ENCODE measurements at regions not wholly inside any gene's neighbourhood (a gene's known extent, or its start where the extent isn't known, plus 50 kb on each side); places are given as distances from the start of the nearest gene placed in this dataset.
A peak's percentile ranks its signal among the peaks of the same experiment; 100 is the strongest.

DNA sequence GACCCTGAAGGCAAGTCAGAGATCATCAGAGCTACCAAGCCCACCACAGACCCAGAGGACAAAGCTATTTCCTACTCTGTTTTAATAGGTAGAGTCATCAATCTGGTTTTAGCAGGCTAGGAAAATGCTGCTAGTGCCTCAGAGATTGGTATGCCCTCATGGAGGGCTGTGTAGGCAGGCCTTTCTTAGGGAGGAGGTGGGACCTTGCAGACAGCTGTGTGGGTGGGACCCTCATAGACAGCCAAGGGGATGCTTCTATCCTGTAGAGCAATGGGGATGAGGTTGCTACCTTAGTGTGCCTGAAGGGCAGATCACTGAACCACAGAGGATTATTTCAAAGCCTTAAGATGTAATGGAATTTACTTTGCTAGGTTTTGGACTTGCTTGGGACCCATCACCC is 534.9 kb upstream of the KLF12 start:
- no peak for DNase-seq (ENCODE audit: low read depth)

DNA sequence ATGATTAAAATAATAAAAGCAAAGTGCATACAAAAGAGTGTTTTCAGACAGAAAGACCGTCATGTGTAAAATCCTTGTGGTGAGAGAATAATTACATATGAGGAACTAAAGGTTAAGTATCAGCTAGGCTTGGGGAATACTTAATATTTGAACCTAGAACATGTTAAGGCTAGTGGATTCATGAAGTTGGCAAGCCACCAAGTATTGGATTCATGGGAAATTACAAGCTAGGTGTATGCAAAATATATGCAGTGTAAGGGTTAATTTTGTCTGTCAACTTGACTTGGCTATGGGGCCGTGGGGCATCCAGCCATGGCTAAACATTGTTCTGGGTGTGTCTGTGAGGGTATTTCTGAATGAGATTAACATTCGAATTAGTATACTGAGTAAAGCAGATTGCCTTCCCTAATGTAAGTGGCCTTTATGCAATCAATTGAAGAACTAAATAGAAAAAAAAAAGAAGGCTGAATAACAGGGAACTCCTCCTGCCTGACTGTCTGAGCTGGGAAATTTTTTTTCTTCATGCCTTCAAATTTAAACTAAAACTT is 533.5 kb upstream of the KLF12 start:
- DNase-seq (ENCODE audit: low read depth), result no peak

DNA sequence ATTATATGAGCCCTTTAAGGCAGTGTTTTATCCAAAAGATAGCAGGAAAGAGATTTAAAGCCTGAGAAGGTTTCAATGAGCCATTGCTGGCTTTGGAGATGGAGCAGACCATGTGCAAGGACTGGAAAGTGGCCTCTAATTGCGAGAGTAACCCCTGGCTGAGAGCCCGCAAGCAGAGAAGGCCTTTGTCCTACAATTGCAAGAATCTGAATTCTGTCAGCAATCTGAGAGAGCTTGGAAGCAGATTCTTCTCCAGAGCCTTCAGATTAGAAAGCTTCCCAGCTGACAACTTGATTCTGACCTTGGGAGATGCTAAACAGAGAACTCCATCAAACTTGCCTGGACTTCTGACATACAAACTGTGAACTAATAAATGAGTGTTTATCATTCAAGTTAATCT is 528.7 kb upstream of the KLF12 start:
- DNase-seq (ENCODE audit: low read depth), result no peak

DNA sequence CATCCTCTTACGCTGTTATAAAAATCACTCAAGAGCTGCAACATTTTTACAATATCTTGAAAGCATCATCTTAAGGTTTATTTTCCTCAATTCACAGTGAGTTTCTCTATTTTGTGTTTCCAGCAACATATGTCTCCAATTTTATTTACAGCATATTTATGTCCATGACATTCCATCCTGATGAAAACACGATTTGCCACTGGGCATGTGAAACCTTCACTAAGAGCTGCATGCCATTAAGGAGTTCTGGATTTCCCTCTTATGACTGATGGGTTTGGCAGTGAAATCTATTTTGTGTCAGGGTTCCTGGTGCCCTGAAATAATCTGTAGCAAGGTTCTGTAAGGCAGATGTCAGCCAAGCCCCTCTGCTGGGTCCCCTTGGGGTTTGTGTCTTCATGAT is 527.6 kb upstream of the KLF12 start:
- DNase-seq (ENCODE audit: low read depth), result no peak

DNA sequence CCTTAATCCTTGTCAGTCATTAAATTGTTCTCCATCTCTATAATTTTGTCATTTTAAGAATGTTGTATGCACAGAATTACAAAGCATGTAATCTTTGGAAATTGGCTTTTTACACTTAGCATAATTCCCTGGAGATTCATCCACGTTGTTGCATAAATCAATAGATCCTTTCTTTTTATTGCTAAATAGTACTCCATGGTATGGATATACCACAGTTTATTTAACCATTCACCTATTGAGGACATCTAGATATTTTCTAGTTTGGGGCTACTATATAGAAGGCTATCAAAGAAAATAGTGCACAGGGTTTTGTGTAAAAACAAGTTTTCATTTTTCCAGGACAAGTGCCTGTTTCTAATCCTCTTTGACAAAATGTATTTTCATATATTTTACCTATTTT is 523.6 kb upstream of the KLF12 start:
- DNase-seq (ENCODE audit: low read depth), result no peak

DNA sequence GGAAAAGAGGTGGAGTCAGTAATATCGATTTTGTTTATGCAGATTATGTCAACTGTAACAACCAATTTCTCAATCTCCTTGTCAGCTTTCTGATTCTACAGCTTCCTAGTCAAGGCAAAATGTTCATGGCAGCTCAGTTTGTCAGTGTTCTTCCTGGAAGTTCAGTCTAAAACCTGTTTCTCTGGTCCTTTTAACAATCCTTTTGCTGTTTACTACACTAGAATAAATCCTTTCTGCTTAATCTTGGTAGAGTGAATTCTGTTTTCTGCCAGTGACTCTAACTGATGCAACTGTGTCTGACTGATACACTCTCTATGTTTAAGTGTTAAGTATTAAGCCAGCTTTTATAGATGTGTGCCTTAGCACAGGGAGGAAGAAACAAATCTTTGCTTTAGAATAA is 516.9 kb upstream of the KLF12 start:
- no peak for DNase-seq (ENCODE audit: low read depth)

DNA sequence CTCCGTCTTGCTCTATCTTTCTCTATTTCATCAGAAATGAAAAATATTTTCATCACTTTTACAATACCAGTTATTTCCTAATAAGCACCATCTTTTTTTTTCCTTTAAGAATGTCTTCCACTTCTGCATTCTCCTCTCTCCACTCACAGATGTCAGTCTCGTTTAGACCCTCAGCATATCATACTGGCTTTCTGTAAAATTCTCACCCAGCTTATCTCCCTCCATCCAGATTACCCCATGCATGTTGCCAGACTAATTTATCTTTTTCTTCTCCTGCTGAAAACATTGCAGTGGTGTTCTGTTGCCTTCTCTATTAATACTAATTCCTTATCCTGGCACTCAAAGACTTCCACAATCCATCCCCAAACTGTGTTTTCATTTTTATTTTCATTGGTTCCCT is 513.8 kb upstream of the KLF12 start:
- no peak for DNase-seq (ENCODE audit: low read depth)

DNA sequence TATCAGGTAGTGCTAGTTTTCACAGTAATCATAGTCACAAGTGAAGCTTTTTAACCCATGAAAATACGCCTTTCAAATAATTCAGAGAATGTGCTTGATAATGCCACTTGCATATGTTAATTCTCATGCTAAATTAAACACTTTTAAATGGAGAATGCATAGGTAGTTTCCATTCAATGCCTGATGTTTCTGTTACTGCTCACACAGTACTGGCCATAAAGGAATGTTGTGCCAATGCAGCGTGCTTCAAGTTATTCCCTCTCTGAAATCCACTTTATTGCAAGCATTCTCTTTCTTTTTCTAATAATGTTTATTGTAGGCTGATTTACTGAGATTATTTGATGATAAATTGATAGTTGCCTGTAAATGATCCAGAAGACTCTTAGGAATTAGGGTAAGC is 513.0 kb upstream of the KLF12 start:
- no peak for DNase-seq (ENCODE audit: low read depth)

DNA sequence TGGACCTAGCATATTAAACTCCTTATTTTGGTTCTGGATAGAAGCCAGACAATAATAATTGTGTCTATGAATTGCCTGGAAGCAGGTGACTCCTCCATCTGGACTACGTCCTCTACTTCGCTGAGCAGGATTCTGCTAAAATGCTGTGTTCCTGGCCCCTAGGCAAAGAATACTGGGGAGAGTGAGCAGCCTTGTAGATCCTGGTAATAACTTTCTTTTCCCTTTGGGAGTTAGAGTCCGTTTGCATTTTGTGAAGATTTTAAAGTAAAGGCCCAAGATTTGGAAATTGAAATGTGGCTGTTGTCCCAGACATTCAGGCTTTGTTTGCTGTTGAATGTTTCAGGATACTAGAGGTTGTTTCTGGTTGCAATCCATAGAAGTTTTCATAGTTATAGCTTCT is 511.9 kb upstream of the KLF12 start:
- DNase-seq (ENCODE audit: low read depth), result no peak

DNA sequence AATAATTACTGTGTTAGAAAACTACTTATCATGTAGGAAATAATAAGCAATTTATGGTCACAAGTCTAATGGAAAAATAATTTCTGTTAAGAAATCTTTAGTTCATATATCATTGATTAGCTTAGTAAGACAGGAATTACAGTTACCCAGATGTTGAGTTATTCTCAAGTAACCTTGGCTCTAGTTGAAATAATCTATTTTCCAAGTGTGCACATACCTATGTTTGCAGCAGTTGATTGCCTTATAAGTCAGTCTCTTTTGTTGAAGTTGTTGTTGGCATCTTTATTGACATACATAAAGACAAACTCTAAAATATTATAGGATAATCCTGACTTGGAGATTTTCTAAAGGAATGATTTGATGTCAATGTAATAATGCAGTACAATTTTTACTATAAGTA is 511.4 kb upstream of the KLF12 start:
- DNase-seq (ENCODE audit: low read depth), result no peak

DNA sequence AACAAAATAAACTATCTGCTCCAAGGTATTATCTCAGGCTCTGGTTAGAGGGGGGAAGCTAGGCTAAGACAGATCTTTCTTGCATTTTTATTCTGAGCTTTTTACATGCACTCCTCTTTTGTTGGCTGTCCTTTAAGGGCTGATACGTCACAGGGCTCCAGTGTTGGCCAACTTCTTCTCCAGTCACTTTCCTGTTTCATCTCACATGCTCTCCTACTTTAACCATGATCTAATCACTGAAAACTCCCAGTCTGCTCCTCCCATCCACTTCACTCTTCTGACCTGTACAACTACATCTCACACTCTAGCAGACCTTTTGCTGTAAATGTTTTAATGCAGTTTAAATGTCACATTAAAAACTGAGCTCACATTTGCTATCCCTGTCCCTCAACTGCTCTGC is 510.0 kb upstream of the KLF12 start:
- DNase-seq (ENCODE audit: low read depth), result no peak

DNA sequence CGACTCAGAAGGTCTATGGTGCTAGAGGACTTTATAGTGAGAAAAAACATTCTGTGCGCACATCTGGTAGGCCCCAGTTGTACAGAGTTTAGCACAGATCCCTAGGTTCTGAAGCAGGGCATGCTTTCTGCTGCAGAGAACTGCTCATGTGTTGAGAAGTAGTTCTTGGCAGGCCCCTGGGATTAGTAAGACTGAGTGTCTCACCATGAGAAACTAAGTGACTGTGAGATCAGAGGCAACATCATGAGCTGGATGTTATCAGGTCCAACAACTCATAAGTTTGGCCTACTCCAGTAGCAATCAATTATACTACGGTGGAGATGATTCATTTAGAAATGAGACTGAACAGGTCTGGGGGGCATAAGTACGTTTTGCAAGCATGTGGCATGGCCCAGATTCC is 507.4 kb upstream of the KLF12 start:
- DNase-seq (ENCODE audit: low read depth), result no peak

DNA sequence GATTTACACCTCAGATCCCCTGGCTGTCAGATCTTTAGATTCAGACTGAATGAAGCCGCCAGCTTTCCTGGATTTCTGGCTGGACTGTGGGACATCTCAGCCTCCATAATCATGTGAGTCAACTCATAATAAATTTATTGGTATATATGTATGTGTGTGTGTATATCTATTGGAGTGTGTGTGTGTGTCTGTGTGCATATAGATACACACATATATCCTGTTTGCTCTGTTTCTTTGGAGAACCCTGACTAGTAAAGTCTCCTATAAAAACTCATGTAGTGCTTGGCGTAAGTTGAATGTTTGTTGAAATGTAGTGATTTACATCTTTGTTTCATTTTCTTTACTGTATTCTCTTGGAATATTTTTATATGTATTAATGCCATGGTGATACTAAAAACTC is 499.5 kb upstream of the KLF12 start:
- no peak for DNase-seq (ENCODE audit: low read depth)

DNA sequence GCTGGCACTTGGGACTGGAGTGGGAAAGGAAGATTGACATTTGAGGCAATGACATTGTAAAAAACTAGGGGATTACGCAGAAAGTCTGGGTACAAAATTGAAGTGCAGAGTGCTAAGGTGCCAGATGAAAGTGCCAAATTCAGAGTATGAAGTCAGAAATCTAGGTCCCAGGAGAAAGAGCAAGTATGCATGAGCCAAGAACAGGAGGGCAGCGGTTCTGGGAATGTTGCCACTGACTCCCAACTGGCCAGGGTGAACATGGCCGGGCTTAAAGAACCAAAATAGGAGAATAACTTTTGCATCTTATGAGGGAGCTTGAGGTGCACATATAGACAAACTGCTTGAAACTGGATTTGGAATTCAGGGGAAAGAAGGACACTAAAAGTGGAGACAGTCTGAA is 495.8 kb upstream of the KLF12 start:
- no peak for DNase-seq (ENCODE audit: low read depth)

DNA sequence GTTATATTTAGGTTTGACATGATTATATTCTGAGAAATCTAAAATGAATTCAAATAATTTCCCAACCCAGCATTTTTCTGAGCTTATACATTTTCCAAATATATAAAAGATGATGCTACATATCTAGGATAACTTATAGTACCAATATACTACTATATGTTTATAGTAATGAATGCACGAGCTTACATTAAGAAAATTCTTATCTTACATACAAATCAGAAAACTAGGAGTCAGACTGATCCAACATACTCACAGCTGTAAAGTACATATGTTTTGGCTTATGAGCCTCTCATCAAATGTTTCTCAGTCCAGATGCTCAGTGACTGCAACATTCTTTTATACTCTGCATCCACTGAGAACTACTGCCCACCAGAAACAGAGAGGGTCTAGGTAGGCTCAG is 491.3 kb upstream of the KLF12 start:
- no peak for DNase-seq (ENCODE audit: low read depth)

DNA sequence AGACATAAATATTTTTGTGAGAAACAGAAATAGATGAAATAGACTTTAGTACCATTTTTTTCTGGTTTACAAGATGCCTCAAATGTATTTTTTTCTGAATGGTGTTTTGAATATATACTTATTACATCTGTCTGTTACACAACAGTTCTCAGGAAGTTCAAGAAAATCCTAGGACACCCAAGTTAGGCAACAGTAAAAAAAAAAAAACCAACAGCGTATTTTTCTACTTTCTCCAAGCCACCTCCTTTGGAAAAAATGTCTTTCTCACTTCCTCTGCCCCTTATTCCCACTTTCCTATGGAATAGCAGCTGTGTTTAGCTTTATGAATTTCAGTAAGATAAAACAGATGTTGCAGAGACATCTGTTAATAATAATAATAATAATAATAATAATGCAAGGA is 489.6 kb upstream of the KLF12 start:
- DNase-seq (ENCODE audit: low read depth), result no peak

DNA sequence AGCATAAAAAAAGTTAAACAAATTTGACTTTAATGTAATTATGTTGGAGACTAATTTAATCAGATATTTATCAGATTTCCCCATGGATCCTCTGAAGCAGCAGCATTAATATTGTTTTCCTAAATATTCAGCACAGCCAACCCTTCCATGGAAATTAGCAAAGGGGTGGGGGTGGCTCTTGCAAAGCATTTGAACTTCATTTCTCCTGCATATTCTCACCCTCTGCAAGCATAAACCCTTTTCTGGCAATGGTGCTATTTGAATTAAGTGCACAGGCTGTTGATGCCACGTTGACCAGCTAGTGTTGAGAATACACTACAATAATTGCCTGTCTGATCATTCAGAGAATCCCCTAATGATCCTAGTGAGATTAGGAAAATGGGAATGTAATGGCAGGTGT is 488.1 kb upstream of the KLF12 start:
- no peak for DNase-seq (ENCODE audit: low read depth)

DNA sequence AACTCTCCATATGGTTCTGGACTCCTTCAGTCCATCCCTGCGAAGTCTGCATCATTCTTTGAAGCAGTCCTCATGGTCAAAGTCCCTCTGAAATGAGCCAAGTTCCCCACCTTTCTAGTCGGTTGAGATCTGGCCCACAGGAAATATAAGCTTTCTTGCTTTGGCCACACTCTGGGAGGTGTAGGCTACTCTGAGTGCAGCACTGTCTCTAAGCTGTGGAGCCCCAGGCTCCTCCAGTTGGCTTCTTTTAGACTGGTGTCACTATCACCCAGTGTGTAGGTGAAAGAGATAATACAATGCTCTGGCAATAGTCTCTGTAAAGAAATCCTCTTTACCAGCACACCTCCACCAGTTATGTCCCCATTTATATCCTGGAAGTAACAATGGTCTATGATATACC is 486.5 kb upstream of the KLF12 start:
- DNase-seq (ENCODE audit: low read depth), result no peak

DNA sequence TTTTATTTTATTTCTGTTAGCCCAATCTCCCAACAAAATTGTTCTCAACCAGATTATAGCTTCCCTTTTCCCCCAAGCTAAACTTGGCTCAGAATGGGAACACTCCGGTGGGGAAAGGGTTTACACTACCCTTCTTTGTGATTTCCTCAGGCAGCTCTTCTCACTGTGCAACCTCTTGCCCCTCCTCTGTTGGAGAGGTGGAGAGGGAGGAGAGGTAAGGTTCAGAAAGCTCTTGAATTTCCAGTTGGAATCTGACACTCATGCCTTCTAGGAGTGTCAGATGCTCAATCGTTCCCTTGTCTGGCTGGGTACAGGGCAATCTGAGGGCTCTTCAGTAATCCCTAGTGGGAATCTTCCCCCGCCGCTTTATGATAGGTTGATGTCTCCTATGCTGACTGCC is 486.1 kb upstream of the KLF12 start:
- DNase-seq (ENCODE audit: low read depth), result no peak

DNA sequence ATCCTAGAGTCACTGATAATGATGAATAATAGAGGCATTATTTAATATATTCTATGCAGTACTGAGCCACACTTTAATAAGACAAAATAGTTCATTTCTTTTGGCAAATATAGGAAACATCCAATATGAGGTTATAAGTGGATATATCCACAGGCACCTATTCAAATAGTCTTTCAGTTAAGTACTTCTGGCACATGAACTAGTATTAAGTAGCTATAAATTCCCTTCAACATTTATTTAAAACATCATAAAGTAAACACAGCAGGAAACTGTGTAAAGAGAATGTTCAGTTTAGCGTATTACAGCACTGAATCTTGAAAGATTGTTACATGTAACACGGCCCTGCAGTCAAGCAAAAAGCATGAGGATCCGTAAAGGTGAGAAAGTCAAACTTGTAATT is 463.3 kb upstream of the KLF12 start:
- DNase-seq (ENCODE audit: low read depth), result no peak

DNA sequence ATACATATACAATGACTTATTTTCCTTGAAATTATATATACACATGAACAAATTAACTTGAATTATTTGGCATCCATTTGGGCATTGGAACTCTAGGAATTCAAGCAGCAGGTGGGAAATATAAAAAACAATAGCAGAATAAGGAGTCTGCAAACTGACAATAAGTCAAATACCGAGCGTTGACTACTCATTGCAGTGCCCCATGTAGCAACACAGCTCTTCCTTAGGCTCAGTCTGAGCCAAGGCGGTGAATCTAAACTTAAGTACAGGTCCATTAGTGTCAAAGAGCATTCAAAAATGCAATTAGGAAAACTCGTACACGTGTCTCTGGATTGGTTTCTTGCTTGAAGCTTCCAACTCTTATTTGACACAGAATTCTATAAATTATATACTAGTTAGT is 462.5 kb upstream of the KLF12 start:
- no peak for DNase-seq (ENCODE audit: low read depth)

DNA sequence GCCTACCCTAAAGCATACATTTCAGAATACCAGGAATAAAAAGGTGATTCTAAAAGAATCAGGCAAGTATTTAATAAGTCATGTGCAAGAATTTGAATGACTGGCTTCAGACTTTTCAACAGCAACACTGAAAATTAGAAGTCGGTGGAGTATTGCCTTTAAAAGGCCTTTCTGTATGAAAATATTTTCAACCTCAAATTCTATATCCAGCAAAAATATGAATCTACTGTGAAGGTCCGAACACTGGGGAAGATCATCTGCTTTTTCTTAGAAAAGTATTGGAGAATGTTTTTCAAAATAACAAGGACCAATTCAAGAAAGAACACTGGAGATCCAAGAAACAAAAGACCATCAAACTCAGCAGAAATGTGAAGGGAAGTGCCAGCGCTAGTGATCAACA is 459.5 kb upstream of the KLF12 start:
- DNase-seq (ENCODE audit: low read depth), result no peak

DNA sequence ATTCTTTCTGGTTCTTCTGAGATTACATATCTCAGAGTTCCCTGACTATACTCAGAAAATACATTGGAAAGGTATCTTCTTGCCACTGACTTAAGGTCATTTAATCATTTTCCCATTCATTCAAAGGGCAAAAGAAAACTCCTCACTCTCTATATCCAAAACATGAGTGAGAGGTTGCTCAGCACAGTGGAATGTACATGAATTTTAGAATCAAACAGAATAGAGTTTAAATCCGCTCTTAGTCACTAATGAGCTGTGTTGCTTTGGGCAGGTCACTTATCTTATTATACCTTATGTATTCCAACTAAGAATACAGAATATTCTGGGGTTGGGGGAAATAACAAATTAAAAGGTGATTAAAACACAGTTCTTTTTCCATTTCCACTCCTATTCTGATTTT is 452.6 kb upstream of the KLF12 start:
- DNase-seq (ENCODE audit: low read depth), result no peak

DNA sequence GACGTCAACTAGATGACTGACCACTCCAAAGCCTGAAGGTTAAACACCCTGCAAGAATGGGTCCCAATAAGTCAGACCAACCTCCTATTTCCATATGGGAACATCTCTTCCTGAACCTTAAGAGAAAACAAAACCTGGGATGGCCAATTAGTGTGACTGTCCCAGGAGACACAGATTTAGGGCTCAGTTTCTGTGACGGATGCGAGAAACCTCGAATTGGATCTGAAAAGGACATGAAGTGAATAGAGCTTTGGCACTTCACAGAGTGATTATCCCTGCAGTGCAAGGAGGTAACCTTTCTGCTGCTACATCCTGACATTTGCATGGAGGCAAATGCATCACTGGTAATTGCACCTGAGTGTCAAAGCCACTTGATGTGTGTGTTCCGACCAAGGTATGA is 442.2 kb upstream of the KLF12 start:
- no peak for DNase-seq (ENCODE audit: low read depth)

DNA sequence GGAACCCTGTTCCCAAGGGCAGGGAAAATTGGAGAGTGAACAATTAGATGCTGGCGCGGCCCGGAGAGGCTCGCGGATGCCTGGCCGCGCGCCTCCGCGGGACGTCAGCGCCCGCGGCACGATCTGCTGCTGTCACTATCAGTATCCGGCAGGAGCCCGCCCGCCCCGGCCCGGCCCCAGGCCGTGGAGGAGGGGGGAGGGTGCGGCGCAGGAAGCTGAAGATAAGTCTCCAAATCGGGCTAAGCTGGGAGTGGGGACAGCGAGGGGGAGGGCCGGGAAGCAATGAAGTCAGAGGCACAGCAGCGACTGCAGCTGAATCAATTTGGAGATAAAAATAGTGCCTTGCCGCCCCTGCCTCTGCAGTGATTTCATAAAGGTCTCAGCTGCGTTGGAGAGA is 441.5 kb upstream of the KLF12 start:
- peak; percentile 21 for DNase-seq (ENCODE audit: low read depth)
